ENCODE measurements at regions not wholly inside any gene's neighbourhood (a gene's known extent, or its start where the extent isn't known, plus 50 kb on each side); places are given as distances from the start of the nearest gene placed in this dataset.
A peak's percentile ranks its signal among the peaks of the same experiment; 100 is the strongest.
"Not testable (repeated sequence)": the region's sequence is repeated elsewhere in the genome, so short reads cannot be mapped to it uniquely, and the experiment has no call there.

DNA sequence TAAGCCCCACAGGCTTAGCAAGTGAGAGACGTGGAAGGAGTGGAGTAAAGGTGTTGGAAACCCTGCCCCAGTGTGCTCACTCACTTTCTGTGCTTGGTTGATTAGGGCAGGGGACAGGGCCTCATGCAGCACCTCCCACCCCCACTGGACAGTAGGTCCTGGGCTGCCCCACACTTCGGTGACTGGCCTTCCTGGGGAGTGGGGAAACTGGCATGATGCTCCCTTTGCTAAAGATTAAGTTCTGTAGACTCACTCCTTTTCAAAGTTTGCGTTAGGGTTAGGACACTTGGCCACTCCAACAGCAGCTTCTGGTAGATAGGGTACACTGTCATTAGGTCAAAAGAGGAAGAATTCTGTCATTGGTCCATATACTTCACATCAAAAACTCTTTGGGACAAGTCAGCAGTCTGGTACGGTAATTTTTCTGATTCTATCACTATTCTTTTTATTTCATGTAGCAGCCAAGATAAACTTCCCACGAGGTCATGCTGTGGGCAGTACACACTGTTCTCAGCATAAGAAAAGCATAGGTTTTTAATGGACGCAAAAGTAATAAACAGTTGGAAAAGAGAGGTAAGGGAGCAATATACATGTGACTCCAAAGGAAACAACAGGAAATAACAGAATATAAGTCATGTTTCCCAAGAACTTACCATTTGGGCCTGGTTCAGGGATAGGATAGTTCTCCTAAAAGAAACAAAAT lies 106.6 kb upstream of the TERB2 start:
- not testable (repeated sequence) for DNase-seq (ENCODE audit: low read depth)

DNA sequence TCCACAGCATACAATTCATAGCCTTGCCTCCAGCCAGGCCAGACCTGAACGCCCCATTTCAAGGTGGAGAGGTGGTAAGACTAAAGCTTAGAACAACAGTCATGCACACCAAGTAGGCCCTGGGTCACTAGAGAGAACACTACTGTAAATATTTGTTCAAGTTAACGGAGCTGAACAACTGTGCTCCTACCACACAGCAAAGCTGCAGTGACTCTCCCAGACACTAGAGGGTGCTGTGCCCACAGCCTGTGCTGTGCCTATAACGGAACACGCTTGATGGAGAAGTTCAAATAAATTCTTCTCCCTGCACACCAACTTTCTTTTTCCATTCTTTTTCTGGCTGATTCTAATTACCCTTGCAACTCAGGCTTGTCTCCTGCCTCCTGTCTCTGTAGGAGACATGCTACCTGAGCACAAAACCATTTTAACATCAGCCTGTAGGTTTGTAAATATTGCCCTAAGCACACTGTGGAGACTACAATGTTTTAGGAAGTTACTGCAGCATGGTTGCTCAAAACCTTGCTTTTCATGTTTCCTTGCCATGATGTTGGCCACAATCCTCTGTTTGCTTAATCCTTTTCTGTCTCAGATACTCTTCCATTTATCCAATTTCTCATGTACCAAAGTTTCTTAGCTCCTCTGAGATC lies 103.1 kb upstream of the TERB2 start:
- peak; percentile 59 for DNase-seq (ENCODE audit: low read depth)

DNA sequence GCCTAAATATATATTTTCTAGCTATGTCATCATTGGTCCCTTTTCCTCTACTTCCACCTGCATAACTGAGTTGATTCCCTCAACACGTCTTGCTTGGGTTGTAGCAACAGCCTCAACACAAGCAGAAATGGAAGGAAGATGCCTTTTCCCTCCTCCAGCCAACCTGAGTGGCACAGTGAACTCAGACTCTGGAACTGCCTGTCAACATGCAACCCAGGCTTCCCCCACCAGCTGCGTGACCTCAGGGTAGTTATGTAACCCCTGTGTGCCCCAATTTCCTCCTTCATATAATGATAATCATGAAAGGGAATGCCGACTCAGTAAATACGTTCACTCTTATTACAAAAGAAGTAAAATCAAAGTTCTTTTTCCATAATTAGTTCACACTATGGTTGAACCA lies 101.8 kb upstream of the TERB2 start:
- DNase-seq (ENCODE audit: low read depth) = not testable (repeated sequence)

DNA sequence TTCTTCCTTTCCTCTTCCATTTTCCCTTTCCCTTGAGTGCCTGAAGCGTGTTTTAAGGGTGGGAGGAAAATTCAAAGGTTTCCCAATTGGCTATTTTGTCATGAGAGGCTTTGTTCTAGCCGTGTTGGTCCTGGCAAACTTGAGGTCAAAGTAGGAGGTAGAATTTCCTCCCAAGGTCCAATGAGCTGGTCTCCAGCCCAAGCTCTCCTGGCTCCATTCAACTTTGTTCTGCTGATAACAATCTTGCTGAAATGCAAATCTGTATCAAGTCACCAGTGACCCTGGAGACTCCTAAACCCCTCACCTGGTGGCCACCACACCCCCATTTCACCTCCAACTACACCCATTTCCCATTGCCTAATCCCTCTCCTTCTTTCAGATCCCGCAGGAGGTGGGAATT lies 100.2 kb upstream of the TERB2 start:
- DNase-seq (ENCODE audit: low read depth) = not testable (repeated sequence)

DNA sequence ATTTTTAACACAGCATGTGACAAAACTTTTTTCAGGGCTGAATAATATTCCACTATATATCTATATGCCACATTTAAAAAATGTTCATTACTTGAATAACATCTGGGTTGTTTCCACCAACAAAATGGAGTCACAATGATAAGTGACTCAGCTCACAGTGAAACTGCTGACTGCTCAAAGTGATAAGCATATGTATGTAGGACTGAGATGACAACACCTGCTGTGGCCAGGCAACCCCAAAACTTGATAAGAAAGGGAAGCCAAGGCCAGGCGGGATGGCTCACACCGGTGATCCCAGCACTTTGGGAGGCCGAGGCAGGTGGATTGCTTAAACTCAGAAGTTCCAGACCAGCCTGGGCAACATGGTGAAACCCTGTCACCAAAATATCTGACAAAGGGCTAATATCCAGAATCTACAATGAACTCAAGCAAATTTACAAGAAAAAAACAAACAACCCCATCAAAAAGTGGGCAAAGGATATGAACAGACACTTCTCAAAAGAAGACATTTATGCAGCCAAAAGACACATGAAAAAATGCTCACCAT lies 99.2 kb upstream of the TERB2 start:
- not testable (repeated sequence) for DNase-seq (ENCODE audit: low read depth)

DNA sequence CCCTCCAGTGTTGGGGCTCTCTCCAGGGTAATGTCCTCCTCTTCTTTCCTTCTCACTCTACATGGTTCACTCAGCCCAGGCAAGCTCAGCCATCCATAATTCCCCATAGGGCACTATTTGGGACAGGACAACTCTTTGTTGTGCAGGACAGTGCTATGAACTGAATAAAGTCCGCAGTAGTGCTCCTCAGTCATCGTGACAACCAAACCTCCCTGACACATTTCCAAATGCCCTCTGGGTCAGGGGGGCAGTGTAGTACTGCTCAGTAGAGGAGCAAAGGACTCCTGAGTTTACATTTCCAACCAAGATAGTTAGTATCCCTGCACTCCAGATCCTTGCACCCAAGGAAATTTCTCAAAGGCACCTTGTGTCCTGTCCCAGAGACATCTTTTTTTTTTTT lies 97.4 kb upstream of the TERB2 start:
- not testable (repeated sequence) for DNase-seq (ENCODE audit: low read depth)

DNA sequence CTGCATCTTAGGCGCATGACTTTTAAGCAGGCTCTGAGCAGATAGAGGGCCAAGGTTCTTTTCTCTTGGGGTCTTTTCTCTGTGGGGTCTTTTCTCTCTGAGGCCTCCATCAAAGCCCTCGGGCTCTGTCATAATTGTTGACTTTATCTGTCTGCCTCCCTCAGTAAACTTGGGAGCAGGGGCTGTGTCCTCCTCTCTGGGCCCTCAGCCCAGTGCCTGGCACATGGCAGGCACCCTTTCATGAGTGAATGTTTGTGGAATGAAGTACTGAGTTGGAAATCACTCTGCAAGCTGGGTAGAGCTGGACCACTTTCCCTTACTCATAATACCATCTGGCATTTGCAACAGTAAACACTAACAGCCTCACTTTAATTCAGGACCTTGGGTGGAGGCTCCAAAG lies 96.3 kb upstream of the TERB2 start:
- DNase-seq (ENCODE audit: low read depth) = not testable (repeated sequence)

DNA sequence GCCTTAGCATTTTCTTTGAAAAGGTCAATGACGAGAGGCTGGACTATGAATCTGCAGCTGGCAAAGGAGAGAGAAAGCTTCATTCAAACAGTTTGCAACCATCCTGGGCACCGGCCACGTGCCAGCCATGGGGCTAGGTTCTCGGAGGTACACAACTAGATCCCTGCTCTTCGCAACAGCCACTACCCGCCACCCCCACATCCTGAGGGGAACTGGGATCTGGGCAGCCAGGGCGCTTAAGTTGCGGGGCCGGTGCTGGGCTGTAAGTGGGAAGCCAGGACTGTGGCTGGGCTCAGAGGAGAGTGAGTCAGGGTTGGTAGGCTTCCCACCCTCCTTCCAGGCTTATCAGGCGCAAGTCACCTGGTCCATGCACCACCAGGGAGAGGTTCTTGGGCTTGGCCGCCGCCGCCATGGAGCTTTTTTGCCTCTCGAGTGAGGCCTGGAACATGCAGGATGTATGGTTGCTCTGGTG lies 95.0 kb upstream of the TERB2 start:
- DNase-seq (ENCODE audit: low read depth) = no peak

DNA sequence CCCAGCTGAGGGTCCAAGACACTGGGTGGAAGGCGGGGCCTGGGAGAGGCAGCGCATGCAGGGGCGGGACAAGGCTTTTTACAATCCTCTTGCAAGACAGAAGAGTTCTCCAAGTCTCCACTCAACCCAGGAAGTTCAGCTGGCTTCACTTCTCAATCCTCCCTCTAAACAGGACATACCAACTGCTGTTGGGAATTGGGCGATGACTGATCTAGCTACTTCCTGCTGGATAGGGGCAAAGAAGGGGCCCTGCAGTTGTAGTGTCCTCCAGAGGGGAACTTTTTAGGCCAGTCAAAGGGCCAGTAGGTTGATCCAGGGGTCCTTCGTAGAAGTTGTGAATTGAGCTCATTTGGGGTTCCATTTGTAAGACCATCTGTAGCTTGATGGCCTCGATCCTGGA lies 94.6 kb upstream of the TERB2 start:
- no peak for DNase-seq (ENCODE audit: low read depth)

DNA sequence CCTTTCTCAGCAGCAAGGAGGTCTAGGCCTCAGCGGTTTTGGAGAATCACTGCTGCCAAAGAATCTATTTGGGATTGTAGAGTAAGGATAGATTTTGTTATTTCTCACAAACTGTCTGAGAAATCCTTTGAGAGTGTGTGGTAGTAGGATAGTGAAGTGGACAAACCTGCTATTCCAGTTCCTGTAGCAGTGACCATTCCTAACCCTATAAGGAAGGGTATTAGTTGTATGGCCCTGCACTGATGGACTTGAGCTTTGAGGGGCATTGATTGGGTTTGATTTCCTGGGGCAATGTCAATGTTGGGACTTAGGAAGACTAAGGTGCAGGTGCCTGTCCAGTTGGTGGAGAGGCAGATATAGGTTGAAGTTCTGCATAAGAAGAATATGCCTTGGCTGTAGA lies 93.6 kb upstream of the TERB2 start:
- not testable (repeated sequence) for DNase-seq (ENCODE audit: low read depth)

DNA sequence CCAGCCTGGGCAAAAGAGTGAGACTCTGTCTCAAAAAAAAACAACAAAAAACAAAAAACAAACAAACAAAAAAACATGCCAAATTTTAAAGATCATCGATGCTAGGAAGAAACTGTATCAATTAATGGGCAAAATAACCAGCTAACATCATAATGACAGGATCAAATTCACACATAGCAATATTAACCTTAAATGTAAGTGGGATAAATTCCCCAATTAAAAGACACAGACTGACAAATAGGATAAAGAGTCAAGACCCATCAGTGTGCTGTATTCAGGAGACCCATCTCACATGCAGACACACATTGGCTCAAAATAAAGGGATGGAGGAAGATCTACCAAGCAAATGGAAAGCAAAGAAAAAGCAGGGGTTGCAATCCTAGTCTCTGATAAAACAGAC lies 88.4 kb upstream of the TERB2 start:
- not testable (repeated sequence) for DNase-seq (ENCODE audit: low read depth)

DNA sequence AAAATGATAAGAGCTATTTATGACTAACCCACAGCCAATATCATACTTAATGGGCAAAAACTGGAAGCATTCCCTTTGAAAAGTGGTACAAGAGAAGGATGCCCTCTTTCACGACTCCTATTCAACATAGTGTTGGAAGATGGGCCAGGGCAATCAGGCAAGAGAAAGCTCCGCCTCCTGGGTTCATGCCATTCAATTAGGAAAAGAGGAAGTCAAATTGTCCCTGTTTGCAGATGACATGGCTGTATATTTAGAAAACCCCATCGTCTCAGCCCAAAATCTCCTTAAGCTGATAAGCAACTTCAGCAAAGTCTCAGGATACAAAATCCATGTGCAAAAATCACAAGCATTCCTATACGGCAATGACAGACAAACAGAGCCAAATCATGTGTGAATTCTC lies 86.4 kb upstream of the TERB2 start:
- DNase-seq (ENCODE audit: low read depth) = not testable (repeated sequence)

DNA sequence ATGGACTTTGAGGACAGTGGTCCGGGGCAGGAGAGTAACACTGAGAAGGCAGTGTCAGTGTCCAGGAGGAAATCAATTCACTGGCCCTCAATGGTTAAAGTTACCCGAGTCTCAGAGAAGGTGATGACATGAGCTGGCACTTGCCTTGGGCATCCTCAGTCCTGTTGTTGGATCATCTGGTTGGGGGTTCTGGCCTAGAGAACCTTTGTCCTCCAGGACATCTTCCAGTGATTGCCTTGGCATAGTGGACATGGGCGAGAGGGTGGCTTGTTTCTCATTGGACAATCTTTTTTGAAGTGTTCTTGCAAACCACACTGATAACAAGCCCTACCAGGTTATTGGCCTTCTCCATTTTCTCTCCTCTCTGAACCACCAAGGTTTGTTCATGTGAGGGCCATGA lies 83.4 kb upstream of the TERB2 start:
- DNase-seq (ENCODE audit: low read depth) = no peak

DNA sequence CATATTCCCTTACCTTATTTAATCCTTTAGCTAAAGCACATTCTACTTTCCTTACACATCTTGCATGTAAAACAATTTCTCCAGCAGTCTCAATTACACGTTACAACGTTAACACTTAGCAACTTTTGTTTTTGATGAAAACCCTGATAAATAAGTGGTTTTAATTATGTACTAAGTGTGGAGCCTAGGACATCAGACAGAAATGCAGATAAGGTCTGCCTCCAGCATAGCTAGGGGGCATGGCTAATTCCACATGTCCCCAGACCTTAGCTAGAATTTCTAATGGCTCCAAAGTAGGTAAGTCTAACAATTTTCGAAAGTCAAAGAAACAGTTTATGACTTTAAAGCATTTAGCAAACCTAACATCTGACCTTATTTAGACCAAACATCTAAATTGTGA lies 77.4 kb upstream of the TERB2 start:
- DNase-seq (ENCODE audit: low read depth) = no peak

DNA sequence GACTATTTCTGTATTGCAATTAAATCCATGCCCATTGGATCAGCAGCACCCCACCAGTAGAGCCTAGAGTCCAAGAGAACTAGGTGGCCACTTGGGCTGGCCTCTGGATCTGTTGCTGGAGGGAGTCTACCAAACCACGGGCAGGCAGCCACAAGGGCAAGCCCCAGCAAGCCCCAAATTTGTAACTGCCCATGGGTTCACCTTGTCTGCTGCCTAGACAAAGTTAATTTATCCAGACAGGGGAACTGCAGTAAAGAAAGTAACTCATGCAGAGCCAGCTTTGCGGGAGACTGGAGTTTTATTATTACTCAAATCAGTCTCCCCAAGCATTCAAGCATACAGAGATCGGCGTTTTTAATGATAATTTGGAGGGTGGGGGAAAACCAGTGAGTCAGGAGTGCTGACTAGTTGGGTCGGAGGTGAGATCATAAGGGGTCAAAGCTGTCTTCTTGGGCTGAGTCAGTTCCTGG lies 74.0 kb upstream of the TERB2 start:
- no peak for DNase-seq (ENCODE audit: low read depth)

DNA sequence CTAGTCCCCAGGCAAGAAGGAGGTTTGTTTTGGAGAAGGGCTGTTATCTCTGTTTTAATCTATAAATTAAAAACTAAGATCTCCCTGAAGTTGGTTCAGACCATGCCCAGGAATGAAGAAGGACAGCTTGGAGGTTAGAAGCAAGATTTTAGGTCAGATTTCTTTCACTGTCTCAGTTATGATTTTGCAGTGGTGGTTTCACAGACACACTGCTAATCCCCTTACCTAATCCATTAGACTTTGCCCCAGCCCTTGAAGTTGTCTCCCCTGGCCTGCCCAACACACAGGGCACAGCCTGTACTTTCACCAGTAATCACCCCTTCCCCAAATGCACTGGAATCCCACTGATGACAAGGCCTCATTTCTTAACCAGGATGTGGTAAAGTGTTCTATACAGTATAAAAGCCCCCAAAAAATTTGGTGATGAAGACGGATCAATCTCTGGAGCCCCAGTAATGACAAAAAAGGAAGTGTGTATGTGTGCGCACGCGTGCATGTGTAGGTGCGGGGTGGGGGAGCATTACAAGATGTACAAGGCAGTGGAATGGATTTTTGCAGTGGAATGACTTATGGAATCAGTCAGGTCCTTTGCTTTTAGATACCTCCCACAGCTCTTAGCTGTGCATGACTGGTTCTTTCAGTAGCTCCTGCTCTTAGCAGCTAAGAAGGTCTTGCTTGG lies 73.1 kb upstream of the TERB2 start:
- DNase-seq (ENCODE audit: low read depth) = no peak

DNA sequence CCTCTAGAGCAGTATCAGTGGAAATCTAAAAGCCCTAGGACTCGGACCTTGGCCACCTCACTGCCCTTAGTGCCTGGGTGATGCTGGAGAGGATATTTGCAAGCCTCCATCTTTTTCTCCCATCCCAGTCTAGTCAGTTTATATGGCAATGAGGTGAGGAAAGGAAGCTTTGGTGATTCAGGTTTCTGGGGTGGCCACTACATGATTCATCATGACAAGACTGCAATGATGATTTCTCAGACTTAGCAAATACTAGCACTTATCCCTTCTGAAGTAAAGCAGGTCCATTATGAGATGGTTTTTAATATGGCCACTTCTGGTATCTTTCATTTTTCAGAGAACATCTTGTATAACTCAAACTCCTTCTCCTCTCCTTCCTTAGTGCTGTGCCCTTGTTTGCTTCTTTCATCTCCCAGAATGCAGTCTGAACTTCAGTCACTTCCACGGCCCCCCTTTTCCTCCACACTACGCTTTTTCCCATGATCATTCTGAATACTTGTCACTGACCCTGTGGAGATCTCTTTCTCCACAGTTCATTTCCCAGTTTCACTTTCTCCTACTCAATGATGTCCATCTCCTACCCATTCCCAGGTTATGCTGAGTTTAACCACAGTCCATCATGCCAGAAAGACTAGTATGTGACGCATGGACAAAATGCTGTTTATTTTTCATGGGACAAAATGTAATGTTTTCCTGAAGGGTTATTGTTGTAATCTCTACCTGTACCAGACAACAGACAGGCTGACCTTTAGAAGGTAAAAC lies 57.4 kb upstream of the TERB2 start:
- not testable (repeated sequence) for DNase-seq (ENCODE audit: low read depth)

DNA sequence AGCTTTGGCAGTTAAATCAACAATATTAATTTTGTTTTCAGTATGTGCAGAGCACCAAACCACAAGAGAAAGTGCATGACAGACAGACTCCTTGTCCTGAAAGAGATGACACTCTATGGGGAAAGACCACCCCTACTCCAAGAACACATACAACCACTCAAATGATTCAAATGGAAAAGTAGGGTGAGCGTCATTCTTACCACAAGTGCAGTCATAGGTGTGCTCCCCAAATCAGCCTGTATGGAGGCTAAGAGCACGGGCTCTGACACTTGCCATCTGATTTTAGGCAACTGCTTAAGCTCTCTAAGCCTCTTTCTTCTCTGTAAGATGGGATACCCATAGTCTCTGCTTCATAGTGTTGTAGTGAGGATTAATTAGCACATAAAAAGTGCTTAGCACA lies 56.7 kb upstream of the TERB2 start:
- not testable (repeated sequence) for DNase-seq (ENCODE audit: low read depth)

DNA sequence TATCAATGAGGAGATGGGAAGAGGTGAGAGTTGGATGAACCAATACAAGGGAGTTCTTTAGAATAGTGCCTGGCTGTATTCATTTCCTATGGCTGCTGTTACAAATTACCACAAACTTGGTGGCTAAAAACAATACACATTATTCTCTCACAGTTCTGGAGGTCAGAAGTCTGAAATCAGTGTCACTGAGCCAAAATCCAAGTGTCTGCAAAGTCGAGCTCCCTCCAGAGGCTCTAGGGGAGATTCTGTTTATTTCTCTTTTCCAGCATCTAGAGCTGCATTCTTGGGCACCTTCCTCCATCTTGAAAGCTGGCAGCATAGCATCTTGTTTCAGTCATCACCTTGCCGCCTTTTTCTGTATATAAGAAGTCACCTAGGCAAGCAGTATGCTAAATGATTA lies 55.7 kb upstream of the TERB2 start:
- not testable (repeated sequence) for DNase-seq (ENCODE audit: low read depth)

DNA sequence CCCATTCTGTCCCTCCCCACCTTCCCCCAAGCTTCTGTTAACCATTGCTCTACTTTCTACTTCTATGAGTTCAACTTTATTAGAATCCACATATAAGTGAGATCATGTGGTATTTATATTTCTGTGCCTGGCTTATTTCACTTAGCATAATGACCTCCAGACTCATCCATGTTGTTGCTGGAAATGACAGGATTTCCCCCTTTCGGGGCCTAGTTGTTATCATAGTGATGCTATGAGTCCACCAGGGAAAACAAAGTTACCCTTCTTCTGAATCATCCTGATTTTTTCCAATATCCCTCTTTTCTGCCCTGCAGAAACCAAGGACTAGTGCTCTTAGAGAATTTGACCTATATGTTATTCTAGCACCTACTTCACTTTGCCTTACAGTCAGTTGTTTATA lies 53.2 kb upstream of the TERB2 start:
- not testable (repeated sequence) for DNase-seq (ENCODE audit: low read depth)

DNA sequence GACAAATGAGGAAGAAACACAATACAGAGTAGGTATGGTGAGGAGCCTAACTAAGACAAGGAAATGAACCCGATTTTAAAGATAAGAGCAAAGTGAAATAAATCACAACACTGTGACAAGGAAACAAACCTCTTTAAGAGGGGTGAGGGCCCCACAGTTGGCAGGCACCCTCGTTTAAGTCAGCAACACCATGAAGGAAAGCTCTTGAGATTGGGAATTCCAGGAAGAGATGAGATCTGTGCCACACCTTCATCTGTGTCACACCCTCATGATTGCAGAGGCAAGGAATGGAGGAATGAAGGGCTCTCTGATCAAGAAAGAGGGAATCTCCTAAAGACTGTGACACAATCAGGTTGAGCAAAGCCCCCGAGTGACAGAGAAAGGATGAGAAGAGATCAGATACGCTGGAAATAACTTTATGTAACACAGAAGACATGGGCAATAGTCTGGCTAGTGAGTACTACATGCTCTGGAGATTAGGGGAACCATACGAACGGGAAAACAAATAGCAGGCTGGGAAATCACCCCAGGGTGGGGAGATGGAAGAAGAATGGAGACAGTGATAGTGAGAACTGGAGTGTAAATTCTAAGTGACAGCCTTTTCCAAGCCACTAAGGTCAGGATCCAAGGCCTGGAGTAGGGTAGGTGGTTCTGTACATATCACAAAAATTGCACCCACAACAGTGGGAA lies 51.7 kb upstream of the TERB2 start:
- not testable (repeated sequence) for DNase-seq (ENCODE audit: low read depth)

Measured in EH (cell line).